KMS-11 (cell line): ENCODE measurements at regions not wholly inside any gene's neighbourhood (a gene's known extent, or its start where the extent isn't known, plus 50 kb on each side); places are given as distances from the start of the nearest gene placed in this dataset.
"Not testable (repeated sequence)": the region's sequence is repeated elsewhere in the genome, so short reads cannot be mapped to it uniquely, and the experiment has no call there.

Source experiments
- H2AFZ ChIP-seq: fragments of 200-600 bp; sonication (generic); 2 replicates; pipeline ENCODE4 v1.6.1; 2016; ENCODE audit warnings: antibody characterized with exemption, mixed run types, low read depth
- H3K27ac ChIP-seq: fragments of 200-600 bp; sonication (generic); 2 replicates; pipeline ENCODE4 v1.6.1; 2016; ENCODE audit warnings: mild to moderate bottlenecking, mixed run types
- H3K27me3 ChIP-seq: fragments of 200-600 bp; sonication (generic); 2 replicates; pipeline ENCODE4 v1.6.1; 2017; ENCODE audit warnings: mild to moderate bottlenecking, low read depth, mixed run types, moderate library complexity; ENCODE audit not compliant: insufficient read depth
- H3K36me3 ChIP-seq: fragments of 200-600 bp; sonication (generic); 2 replicates; pipeline ENCODE4 v1.6.1; 2017; ENCODE audit warnings: mild to moderate bottlenecking, mixed run types; ENCODE audit not compliant: insufficient read depth
- H3K4me1 ChIP-seq: fragments of 200-600 bp; sonication (generic); 2 replicates; pipeline ENCODE4 v1.6.1; 2016; ENCODE audit warnings: mild to moderate bottlenecking, low read depth, mixed run types; ENCODE audit not compliant: poor library complexity, severe bottlenecking
- H3K4me2 ChIP-seq: fragments of 200-600 bp; sonication (generic); 2 replicates; pipeline ENCODE4 v1.7.0; 2016; ENCODE audit warnings: mild to moderate bottlenecking, mixed run types
- H3K4me3 ChIP-seq: fragments of 200-600 bp; sonication (generic); IDR thresholded peaks from 2 replicates; pipeline ENCODE4 v1.6.1; 2017; ENCODE audit warnings: low read depth, low read length, mixed read lengths; ENCODE audit not compliant: insufficient read depth
- H3K79me2 ChIP-seq: fragments of 200-600 bp; sonication (generic); 2 replicates; pipeline ENCODE4 v1.6.1; 2016; ENCODE audit warnings: low read depth, mixed run types; ENCODE audit not compliant: insufficient read depth
- H3K9ac ChIP-seq: fragments of 200-600 bp; sonication (generic); 2 replicates; pipeline ENCODE4 v1.6.1; 2016; ENCODE audit warnings: mild to moderate bottlenecking, mixed run types
- H4K20me1 ChIP-seq: fragments of 200-600 bp; sonication (generic); 2 replicates; pipeline ENCODE4 v1.6.1; 2016; ENCODE audit warnings: mild to moderate bottlenecking, mixed run types; ENCODE audit not compliant: insufficient read depth
- CTCF ChIP-seq: fragments of 200-600 bp; sonication (generic); conservative IDR thresholded peaks from 2 replicates; pipeline ENCODE4 v1.6.1; 2017; ENCODE audit warnings: low read depth, mild to moderate bottlenecking, antibody characterized with exemption, low read length, moderate library complexity, mixed read lengths

- no peaks in the 10 kb centered on the region for H3K36me3 ChIP-seq
- no peak overlapping the region for H3K4me3 ChIP-seq
- H3K79me2 ChIP-seq: no peaks in the 10 kb centered on the region
- TF ChIP-seq CTCF: no peak
- no peak overlapping the region for H2AFZ ChIP-seq
- H3K27me3 ChIP-seq: no peaks in the 10 kb centered on the region
- H3K9ac ChIP-seq: no peak overlapping the region
- no peak overlapping the region for H3K4me2 ChIP-seq
- no peaks in the 10 kb centered on the region for H3K4me1 ChIP-seq
- no peaks in the 10 kb centered on the region for H4K20me1 ChIP-seq
- H3K27ac ChIP-seq: no peak overlapping the region
Measured at GRCh38 chr5:93352186-93352585, 228.8 kb downstream of the NR2F1-AS1 start.

- H4K20me1 ChIP-seq: no peaks in the 10 kb centered on the region
- H3K79me2 ChIP-seq: no peaks in the 10 kb centered on the region
- H2AFZ ChIP-seq: no peak overlapping the region
- H3K9ac ChIP-seq: no peak overlapping the region
- no peaks in the 10 kb centered on the region for H3K36me3 ChIP-seq
- no peak overlapping the region for H3K4me3 ChIP-seq
- no peaks in the 10 kb centered on the region for H3K27me3 ChIP-seq
- H3K4me1 ChIP-seq: no peaks in the 10 kb centered on the region
- H3K4me2 ChIP-seq: no peak overlapping the region
- no peak for TF ChIP-seq CTCF
- no peak overlapping the region for H3K27ac ChIP-seq
Measured at GRCh38 chr5:93349613-93350012, 231.4 kb downstream of the NR2F1-AS1 start.

- no peak overlapping the region for H3K9ac ChIP-seq
- no peak overlapping the region for H3K4me3 ChIP-seq
- peaks cover 8% of the 10 kb centered on the region for H3K4me1 ChIP-seq
- H4K20me1 ChIP-seq: no peaks in the 10 kb centered on the region
- no peaks in the 10 kb centered on the region for H3K79me2 ChIP-seq
- no peak overlapping the region for H3K4me2 ChIP-seq
- no peaks in the 10 kb centered on the region for H3K36me3 ChIP-seq
- H2AFZ ChIP-seq: no peak overlapping the region
- no peak for TF ChIP-seq CTCF
- H3K27ac ChIP-seq: no peak overlapping the region
- H3K27me3 ChIP-seq: no peaks in the 10 kb centered on the region
Measured at GRCh38 chr5:93348231-93348630, 232.8 kb downstream of the NR2F1-AS1 start.

- H3K36me3 ChIP-seq, H2AFZ ChIP-seq, H3K27ac ChIP-seq, H3K9ac ChIP-seq, H3K4me3 ChIP-seq, H3K79me2 ChIP-seq, H3K4me2 ChIP-seq, H3K27me3 ChIP-seq, H4K20me1 ChIP-seq: not testable (repeated sequence)
- peaks cover 22% of the 10 kb centered on the region for H3K4me1 ChIP-seq
Measured at GRCh38 chr5:93346850-93347249, 234.2 kb downstream of the NR2F1-AS1 start.

- Histone ChIP-seq H2AFZ (no peak overlapping the region), H3K4me1 (peaks cover 25% of the 10 kb centered on the region), H3K79me2 (no peaks in the 10 kb centered on the region), H3K27ac (no peak overlapping the region), H3K36me3 (no peaks in the 10 kb centered on the region), H3K9ac (no peak overlapping the region), H3K27me3 (no peaks in the 10 kb centered on the region), H4K20me1 (no peaks in the 10 kb centered on the region), H3K4me2 (no peak overlapping the region), H3K4me3 (no peak overlapping the region)
- TF ChIP-seq CTCF: no peak
Measured at GRCh38 chr5:93346301-93346700, 234.7 kb downstream of the NR2F1-AS1 start.
